ENCODE measurements at regions not wholly inside any gene's neighbourhood (a gene's known extent, or its start where the extent isn't known, plus 50 kb on each side); places are given as distances from the start of the nearest gene placed in this dataset.
A peak's percentile ranks its signal among the peaks of the same experiment; 100 is the strongest.

- Mint-ChIP-seq H3K4me1 (ENCODE audit: low read depth) (peaks cover 40% of the 10 kb centered on the region), H3K9me3 (ENCODE audit: low read depth) (no peaks in the 10 kb centered on the region), H3K4me3 (ENCODE audit: unreplicated experiment) (no peak overlapping the region), H3K27me3 (ENCODE audit: low read depth) (no peaks in the 10 kb centered on the region), H3K27ac (ENCODE audit: unreplicated experiment) (peak overlapping the region; percentile 71), H3K36me3 (ENCODE audit: low read depth) (no peaks in the 10 kb centered on the region)
- no peak for TF ChIP-seq CTCF (IDR thresholded peaks at IDR 0.05)
- DNase-seq (ENCODE audit: low spot score) = no peak
Observed at GRCh38 chr20:17875106-17875980, 93.3 kb downstream of the SNX5 start.

GRCh38 chr20:17874271-17875105, 94.1 kb downstream of the SNX5 start:
- DNase-seq (ENCODE audit: low spot score) = no peak
- TF ChIP-seq CTCF (IDR thresholded peaks at IDR 0.05) = no peak
- Mint-ChIP-seq H3K36me3 (ENCODE audit: low read depth) (no peaks in the 10 kb centered on the region), H3K27me3 (ENCODE audit: low read depth) (no peaks in the 10 kb centered on the region), H3K9me3 (ENCODE audit: low read depth) (no peaks in the 10 kb centered on the region), H3K4me3 (ENCODE audit: unreplicated experiment) (peak overlapping the region; percentile 47), H3K4me1 (ENCODE audit: low read depth) (peaks cover 40% of the 10 kb centered on the region), H3K27ac (ENCODE audit: unreplicated experiment) (peak overlapping the region; percentile 90)

- Mint-ChIP-seq H3K27me3 (ENCODE audit: low read depth) (no peaks in the 10 kb centered on the region), H3K9me3 (ENCODE audit: low read depth) (no peaks in the 10 kb centered on the region), H3K27ac (ENCODE audit: unreplicated experiment) (peak overlapping the region; percentile 90), H3K4me3 (ENCODE audit: unreplicated experiment) (peak overlapping the region; percentile 47), H3K36me3 (ENCODE audit: low read depth) (no peaks in the 10 kb centered on the region), H3K4me1 (ENCODE audit: low read depth) (peaks cover 37% of the 10 kb centered on the region)
- DNase-seq (ENCODE audit: low spot score) = no peak
- TF ChIP-seq CTCF (IDR thresholded peaks at IDR 0.05) = no peak
Observed at GRCh38 chr20:17873410-17874270, 95.0 kb downstream of the SNX5 start.

- H3K9me3 Mint-ChIP-seq (ENCODE audit: low read depth) = no peaks in the 10 kb centered on the region
- H3K36me3 Mint-ChIP-seq (ENCODE audit: low read depth) = no peaks in the 10 kb centered on the region
- H3K27ac Mint-ChIP-seq (ENCODE audit: unreplicated experiment) = no peak overlapping the region
- peaks cover 37% of the 10 kb centered on the region for H3K4me1 Mint-ChIP-seq (ENCODE audit: low read depth)
- H3K4me3 Mint-ChIP-seq (ENCODE audit: unreplicated experiment) = no peak overlapping the region
- H3K27me3 Mint-ChIP-seq (ENCODE audit: low read depth) = no peaks in the 10 kb centered on the region
- DNase-seq (ENCODE audit: low spot score) = no peak
- no peak for TF ChIP-seq CTCF (IDR thresholded peaks at IDR 0.05)
Observed at GRCh38 chr20:17872959-17873358, 95.6 kb downstream of the SNX5 start.

Data from chondrocyte (in vitro differentiated cells).